ENCODE measurements at regions not wholly inside any gene's neighbourhood (a gene's known extent, or its start where the extent isn't known, plus 50 kb on each side); places are given as distances from the start of the nearest gene placed in this dataset.

GRCh38 chr20:11347738-11348137 lies 570.0 kb upstream of the BTBD3 start:
- no peak for DNase-seq (ENCODE audit: low read depth in 3 of 3)

- no peak for DNase-seq (ENCODE audit: low read depth in 3 of 3)
These were observed 567.3 kb upstream of the BTBD3 start for GRCh38 chr20:11350126-11351005.

DNA sequence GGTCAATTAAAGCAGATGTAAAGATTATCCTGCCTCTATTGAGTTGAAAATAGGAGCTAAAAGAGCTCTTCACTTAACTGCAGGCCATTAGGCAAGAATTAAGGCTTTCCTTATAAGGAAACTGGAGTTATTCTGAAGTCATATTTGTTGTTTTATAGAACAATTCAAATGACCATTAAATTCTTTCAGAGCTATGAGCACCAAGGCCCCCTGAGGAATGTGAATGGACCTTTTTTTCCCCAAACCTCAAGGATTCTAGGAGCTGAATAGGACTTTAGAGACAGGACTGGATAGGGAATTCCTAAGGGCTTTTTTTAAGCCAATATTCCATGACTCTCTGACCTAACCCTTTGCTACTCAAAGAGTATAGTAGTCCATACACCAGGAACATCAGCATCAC lies 565.7 kb upstream of the BTBD3 start:
- no peak for DNase-seq (ENCODE audit: low read depth in 3 of 3)

GRCh38 chr20:11354846-11355245 lies 562.8 kb upstream of the BTBD3 start:
- DNase-seq (ENCODE audit: low read depth in 3 of 3) = no peak

GRCh38 chr20:11355345-11355744 lies 562.3 kb upstream of the BTBD3 start:
- DNase-seq (ENCODE audit: low read depth in 3 of 3) = no peak

DNA sequence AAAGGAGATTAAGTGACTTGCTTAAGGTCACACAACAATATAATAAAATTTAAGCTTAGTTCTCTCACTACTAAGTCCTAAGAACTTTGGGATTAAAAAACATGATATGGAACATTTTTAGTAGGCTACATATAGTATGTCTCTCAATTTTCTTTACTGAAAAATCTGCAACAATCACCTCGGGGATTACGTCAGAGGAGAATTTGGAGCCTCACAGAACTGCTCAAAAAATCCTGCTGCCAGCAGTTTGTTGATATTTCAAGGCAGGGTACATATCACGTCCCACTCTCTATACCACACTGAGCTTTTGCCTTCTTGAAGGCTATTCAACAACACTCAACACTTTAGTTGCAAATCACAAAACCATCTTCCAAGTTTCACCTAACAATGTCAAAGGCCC lies 561.6 kb upstream of the BTBD3 start:
- no peak for DNase-seq (ENCODE audit: low read depth in 3 of 3)

DNA sequence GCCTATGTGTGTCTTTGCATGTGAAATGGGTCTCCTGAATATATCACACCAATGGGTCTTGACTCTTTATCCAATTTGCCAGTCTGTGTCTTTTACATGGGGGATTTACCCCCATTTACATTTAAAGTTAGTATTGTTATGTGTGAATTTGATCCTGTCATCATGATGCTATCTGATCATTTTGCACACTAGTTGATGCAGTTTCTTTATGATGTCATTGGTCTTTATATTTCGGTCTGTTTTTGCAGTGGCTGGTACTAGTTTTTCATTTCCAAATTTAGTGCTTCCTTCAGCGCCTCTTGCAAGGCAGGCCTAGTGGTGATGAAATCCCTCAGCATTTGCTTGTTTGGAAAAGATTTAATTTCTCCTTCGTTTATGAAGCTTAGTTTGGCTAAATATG lies 555.2 kb upstream of the BTBD3 start:
- no peak for DNase-seq (ENCODE audit: low read depth in 3 of 3)

DNA sequence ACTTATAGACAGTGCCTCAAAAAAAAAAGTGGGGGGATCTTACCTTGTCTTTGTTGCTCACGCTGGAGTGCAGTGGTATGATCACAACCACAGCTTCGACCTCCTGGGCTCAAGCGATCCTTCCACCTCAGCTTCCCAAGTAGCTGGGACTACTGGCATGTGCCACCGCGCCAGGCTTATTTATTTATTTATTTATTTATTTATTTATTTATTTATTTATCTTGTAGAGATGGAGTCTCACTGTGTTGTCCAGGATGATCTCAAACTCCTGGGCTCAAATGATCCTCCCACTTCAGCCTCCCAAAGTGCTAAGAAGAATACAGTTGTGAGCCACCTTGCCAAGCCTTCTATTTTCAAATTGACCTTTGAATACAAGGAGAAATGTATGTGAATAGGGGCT lies 553.0 kb upstream of the BTBD3 start:
- DNase-seq (ENCODE audit: low read depth in 3 of 3) = no peak

GRCh38 chr20:11366660-11367059 lies 551.0 kb upstream of the BTBD3 start:
- DNase-seq (ENCODE audit: low read depth in 3 of 3) = no peak

DNA sequence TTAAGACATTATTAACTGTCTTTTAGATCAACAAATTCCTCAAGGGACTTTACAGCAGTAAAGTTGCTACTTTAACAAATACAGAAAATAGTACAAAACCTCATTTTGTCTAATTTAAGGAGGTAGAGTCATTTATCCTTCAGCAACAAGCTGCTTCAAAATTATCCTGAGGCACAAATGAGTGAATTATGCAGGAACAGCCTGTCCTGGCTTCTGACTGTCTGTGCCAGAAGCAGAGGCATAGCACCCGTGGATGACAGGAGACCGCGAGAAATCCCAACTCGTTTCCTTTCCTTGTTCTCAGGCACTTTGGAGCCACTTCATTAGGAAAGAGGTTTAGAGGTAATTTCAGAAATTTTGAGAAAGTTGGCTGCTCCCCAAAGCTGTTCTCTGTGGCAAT lies 549.2 kb upstream of the BTBD3 start:
- DNase-seq (ENCODE audit: low read depth in 3 of 3) = no peak

DNA sequence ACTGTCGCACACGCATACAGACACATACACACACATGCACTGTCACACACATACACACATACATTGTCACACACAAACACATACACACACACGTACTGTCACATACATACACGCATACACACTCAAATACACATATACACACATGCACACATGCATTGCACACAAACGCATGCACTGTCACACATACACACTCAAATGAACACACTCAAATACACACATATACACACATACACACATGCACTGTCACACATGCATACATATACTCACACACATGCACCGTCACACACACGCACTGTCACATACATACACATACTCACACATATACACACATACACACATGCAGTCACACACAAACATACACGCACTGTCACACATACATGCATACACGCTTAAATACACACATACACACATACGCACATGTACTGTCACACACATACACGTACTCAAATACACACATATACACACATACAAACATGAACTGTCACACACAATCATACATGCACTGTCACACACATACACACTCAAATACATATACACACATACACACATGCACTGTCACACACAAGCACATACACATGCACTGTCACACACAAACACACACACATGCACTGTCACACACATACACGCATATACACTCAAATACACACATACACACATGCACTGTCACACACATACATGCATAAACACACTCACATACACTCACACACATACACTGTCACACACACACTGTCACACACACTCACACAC lies 548.6 kb upstream of the BTBD3 start:
- DNase-seq (ENCODE audit: low read depth in 3 of 3) = no peak

DNA sequence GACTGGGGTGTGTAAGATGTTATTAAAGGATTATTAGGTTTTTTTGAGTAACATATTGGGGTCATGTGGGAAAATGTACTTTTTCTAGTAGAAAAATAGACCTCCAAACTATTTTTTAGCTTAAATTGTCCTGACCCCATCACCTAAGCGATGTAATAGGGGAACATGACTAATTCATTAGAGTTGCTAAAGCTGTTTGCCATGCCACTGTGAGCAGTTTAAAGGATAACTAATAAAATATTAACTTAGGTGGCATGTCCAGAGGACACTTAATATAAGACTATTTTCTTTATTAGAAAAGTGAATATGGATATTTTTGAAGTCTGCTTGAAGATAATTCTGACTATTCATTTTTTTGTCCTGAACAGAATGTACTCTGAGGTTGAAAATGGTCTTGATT lies 545.9 kb upstream of the BTBD3 start:
- DNase-seq (ENCODE audit: low read depth in 3 of 3) = no peak

GRCh38 chr20:11372876-11373790 lies 544.6 kb upstream of the BTBD3 start:
- no peak for DNase-seq (ENCODE audit: low read depth in 3 of 3)

- DNase-seq (ENCODE audit: low read depth in 3 of 3) = no peak
These were observed 542.4 kb upstream of the BTBD3 start for GRCh38 chr20:11375335-11375734.

DNA sequence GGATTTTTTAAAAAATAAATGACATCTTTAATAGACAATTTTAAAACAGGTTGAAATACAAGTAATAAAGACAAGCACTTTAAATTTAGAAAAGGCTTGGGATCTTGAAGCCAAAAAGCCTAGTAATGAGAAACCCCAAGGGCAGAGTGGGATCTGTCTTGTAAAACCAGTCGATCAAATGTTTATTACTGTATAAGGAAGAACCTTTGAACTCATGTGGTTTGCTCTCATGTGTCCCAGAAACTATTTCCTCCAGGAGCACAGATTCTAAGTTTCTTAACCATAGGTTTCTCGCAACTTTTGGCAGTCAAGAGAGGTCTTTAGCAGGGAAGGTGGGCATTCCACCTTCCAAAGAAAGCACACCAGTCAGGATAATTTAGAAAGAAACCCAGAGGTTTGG lies 541.7 kb upstream of the BTBD3 start:
- DNase-seq (ENCODE audit: low read depth in 3 of 3) = no peak

- no peak for DNase-seq (ENCODE audit: low read depth in 3 of 3)
These were observed 541.3 kb upstream of the BTBD3 start for GRCh38 chr20:11376420-11376819.

DNA sequence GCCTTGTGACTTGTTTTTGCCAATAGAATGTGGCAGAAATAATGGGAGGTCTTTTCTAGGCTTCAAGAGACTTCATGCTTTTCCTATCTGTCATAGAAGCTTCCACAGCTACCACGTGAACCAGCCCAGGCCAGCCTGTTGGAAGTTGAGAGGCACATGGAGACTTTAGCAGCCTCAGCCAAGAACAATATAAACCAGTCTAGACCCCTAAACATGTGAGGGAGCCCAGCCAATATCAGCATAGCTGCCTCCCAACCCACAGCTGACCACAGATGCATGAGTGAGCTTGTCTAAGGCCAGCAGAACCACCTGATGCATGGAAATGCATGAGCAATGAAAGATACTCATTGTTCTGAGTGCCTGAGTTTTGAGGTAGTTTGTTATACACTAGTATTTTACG lies 540.7 kb upstream of the BTBD3 start:
- DNase-seq (ENCODE audit: low read depth in 3 of 3) = no peak

GRCh38 chr20:11377761-11378160 lies 539.9 kb upstream of the BTBD3 start:
- no peak for DNase-seq (ENCODE audit: low read depth in 3 of 3)

GRCh38 chr20:11378252-11378651 lies 539.4 kb upstream of the BTBD3 start:
- no peak for DNase-seq (ENCODE audit: low read depth in 3 of 3)

DNA sequence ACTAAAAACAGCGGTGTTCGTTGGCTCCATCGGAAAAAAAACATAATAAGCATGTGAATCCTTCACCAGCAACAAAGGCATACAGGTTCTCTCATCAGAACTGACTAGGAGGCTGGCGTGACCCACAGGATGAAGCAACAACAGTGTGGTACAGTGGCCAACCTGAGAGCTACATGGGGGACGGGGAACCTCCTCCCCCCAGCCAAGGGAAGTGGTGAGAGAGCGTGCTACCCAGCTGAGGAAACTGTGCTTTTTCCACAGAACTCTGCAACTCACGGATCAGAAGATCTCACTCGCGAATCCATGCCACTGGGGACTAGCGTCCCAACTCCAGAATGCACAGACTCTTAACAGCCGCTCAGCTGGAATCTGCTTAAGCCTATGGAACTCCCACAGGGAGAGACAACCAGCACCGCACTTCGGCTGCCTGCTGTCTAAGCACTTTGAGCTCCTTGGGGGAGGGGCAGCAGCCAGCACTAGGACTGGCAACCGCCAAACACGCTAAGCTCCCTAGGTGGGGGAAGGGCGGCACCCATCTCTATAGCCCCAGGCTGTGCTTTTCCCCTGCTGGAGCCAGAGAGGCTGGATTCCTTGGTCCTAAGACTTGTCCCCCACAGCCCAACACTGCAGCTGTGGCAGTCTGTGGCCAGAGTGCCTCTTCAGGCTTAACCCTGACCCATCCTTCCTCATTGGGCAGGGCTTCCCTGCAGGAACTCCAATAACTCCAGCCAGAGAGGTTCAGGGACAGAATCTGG lies 538.3 kb upstream of the BTBD3 start:
- no peak for DNase-seq (ENCODE audit: low read depth in 3 of 3)

GRCh38 chr20:11380283-11380682 lies 537.4 kb upstream of the BTBD3 start:
- DNase-seq (ENCODE audit: low read depth in 3 of 3) = no peak

All from stimulated activated CD4-positive, alpha-beta T cell treated with anti-CD3 and anti-CD28 coated beads, TNF-alpha, amount 100 ng/mL, for 48 hours (primary cell).